Fibroblast of skin of left quadriceps (primary cell): ENCODE measurements at regions not wholly inside any gene's neighbourhood (a gene's known extent, or its start where the extent isn't known, plus 50 kb on each side); places are given as distances from the start of the nearest gene placed in this dataset.
"Not testable (repeated sequence)": the region's sequence is repeated elsewhere in the genome, so short reads cannot be mapped to it uniquely, and the experiment has no call there.

Experiments
- DNase-seq, 2 experiments: peaks; one replicate each; pipeline ENCODE4 v3.0.0-alpha.2; 2013; ENCODE audit warnings: low read depth in 2 of 2

DNA sequence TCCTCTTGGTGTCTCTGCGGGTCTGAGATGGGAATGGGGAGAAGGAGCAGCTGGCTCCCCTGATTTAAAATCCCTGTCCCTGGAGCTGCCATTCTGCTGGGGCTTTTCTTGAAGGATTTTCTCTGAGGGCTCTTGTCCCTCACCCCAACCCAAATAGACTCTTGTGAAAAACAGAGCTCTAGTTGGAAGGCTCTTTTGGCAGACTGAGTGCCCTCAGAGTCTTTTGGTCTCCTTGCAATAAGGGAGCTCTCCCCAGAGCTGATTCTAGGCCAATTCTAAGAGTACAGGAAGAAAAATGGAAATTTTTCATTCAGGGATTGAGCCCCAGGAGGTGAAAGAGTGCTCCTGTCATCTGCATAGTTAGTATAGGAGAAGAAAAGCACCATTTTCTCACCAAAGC is 238.3 kb downstream of the COG6 start:
- no peak for DNase-seq

DNA sequence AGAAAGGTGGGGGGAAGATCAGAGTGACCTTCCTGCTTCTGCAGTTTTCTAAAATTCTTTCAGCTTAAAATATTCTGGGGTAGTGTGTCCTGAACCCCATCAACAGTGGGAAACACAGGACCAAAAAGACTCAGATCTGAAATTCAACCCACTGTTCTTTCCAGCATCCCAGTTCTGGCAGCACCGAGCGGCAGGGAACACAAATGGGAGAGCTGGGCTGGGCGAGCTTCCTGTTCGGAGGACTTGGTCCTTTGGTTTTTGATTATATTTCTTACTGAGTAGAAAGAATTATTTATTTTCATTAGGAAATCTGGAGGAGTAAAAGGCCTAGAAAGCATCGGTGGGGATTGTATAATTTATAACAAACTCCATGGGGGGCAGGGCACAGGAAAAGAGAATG is 239.1 kb downstream of the COG6 start:
- no peak for DNase-seq

DNA sequence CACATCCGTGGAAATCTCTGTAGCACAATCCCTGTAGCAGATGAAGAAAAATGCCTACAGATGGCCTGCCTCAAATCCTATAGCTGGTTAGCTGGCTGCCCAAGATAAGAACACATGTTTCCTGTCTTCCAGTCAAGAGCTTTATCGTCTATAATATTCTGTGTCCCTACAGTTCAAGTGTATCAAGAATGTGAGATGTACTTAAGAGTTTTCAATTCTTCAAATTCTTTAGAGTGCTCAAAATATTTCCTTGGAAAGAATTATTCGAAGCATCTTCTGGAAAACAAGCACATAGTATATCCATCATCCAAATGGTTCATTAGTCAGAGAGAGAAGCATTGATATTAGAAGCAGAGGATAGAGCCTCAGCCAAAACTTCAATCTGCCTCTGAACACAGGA is 239.8 kb downstream of the COG6 start:
- DNase-seq: peak; percentile 65 to 67

DNA sequence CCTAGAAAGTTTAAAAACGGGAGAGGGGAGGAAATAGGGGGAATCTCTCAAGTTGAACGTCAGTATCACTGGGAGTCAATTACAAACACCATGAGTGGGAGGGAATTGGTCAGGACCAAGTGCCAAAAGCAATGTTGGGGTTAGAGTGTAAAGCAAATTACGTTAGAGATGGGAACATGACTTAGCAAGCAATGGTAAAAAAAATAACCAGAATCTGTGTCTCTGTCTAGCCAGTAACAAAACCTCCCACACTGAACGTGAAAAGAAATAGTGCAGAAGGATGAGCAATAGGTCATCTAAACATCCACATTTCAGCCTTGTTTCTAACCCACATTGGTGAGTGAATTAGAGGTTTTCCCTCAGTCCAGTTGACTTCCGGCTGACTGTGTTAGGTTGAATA is 242.2 kb downstream of the COG6 start:
- DNase-seq: no peak

DNA sequence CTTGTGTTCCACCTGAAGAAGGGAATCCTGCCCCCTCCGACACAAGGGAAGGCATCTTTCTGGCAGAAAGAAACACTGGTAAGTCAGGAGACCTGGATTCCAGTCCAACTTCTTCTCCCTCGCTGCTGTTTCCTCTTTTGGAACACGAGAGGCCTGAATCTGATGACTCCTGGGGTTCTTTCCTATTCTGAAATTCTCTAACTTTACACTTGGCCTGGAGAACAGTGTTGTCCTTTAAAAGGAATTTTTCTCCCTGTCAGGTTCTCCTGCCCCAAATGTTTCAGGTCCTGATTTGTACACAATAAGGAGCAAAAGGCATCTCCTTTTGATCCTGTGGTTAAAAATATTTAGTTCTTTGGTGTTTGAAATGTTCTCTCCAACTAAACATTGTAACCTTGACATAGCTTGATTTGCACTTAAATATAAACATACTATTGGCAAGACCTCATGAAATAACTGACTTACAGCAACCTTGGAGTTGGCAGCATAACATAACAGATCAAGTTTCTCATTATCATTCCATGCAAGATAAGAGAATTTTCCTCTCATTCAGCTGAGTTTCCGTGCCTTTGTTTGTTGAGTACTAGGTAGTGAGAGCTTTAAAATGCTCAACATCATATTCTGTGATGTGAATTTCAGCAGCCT is 244.8 kb downstream of the COG6 start:
- DNase-seq: no peak

DNA sequence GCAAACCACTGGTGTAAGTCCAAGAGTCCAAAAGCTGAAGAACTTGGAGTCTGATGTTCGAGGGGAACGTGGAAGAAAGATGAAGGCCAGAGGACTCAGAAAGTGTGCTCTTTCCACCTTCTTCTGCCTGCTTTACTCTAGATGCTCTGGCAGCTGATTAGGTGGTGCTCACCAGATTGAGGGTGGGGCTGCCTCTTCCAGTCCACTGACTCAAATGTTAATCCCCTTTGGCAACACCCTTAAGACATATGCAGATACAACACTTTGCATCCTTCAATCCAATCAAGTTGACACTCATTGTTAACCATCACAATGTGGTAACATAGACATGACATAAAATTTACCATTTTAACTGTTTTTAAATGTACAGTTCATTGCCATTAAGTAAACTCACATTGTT is 249.5 kb downstream of the COG6 start:
- no peak for DNase-seq

DNA sequence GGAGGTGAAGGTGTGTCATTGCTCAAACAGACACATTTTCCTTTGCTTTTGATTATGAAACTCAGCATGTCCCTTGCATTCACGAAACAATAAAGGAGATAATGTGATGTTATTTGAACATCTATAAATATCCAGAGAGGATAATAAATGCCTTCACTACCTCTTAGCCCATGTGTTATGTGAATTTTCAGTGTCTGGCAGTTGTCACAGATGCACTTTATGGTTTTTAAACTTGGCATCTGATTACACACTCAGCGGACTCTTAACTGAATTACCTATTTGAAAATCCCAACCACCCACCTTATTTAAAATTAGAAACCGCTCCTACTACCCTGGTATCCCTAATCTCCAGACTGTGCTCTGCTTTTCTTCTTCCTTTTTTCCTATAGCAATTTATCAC is 254.2 kb downstream of the COG6 start:
- no peak for DNase-seq

DNA sequence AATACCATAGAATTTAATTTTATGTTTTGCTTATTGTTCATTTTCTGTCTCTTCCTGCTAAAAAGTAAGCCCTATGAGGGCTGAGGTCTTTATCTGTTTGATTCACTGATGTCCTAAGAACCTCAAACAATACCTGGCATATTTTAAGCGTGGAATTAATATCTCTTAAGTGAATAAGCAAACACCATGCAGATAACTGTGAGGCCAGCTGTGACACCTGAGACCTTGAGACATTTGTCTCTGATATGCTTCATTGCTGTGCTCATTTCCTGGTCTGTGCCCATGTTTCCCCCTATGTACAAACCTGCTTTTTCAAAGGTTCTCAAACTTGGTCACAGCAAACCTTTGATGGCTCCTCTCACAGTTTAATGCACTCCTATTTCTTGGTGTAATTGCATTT is 254.6 kb downstream of the COG6 start:
- no peak for DNase-seq

DNA sequence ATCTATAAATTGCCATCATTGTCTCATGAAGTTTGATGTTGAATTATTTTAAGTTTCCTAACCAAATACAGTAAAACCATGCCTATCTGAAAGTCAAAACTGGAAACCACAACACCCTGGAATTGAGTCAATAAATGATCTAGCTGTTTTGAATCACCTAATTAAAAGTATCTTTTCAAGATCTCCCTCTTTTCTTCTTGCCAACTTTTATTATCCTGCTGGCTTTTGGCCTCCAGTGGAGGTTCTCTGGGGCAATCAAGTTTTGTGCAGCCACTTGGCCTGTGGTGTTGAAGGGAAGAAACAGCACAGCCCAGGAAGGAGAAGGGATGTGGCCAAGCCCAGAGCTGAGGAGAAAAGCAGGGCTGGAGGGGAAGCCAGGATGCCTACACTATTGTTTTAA is 255.4 kb downstream of the COG6 start:
- peak; percentile 25 to 31 for DNase-seq

DNA sequence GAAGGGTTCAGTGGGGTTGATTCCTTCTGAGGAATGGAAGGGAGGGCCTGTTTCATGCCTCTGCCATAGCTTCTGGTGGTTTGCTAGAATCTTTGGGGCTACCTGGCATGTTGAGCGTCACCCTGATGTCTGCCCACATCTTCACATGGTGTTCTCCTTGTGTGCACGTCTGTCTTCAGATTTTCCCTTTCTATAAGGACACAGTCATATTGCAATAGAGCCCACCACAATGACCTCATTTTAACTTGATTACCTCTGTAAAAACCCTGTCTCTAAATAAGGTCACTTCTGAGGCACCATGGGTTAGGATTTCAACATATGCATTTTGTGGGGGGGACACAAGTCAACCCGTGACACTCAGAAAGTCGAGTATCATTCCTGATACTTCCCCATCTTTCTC is 257.9 kb downstream of the COG6 start:
- no peak for DNase-seq

DNA sequence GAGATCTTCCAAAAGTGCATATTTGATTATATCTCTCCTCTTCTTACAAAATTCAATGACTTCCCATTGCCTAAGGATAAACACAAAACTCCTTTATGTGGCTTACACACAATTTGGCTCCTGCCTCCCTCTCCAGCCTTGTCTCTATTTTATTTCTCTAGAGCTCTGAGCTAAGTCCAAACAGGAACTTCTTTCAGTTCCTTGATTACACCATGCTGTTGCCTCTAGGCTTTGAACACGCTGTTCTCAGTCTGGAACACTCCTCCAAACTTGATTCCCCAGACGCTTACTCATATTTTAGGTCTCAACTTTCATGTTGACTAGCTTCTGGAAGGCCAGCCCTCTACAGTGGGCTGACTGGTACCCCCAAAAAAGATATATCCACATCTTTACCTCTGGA is 258.5 kb downstream of the COG6 start:
- DNase-seq: no peak

DNA sequence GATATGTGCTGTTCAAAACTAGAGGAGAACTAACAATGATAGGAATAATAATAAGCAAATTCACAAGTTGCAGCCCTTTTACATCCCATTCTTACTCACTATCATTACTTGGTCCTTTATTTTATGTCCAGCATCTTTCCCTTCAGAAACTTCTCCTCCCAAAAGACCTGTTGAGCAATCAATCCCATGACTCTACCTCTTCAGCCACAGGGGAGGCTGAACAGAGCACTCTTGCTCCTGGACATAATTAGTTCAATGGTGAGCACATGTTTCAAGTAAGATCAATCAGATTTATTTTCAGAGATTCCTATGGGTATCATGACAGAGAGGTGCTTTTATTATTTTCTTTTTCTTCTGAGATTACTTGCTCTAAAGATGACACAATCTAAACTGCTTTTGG is 260.0 kb downstream of the COG6 start:
- no peak for DNase-seq

DNA sequence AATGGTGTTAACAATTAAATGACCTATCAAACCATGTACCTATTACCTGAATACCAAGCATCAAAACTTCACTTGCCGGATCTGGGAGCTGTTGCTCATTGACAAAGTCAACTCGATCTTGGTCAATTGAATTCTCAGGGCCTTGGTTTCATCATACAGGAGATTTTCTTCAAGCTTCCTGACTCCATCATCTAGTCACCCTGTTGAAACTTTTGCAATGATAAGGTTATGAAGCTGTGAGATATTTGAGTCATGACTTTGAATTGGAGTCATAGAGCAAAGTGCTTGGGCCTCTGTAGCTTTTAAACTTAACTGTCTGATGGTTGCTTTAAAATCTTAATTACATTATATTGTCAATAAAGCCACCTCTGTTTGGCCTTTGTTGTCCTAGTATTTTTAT is 260.9 kb downstream of the COG6 start:
- DNase-seq: no peak

DNA sequence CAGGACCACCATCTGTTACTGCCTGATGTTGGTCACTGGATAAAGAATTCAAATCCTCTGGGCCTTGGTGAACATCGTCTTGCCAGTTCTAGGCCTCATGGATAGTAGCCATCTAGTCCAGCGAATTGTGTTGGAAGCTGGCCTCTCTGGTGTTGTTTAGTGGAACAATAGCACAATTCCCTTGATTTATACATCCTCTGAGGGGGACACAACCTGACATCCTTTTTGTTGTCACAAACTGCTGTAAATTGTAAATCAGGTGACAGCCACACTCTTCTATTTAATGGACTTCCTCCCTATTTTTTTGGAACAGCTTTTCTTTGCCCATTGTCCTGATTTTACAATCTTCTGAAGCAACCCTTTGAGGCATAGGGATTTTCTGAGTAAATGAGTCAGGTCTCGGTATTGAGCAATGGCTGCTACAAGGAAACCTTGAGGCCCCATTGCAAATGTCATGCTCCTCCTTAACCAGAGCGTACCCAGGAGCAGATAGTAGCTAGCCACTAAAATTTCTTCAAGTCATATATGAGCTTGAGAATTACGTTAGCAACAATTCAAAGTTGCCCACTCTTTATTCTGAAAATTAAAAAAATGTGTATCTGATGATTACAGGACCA is 263.3 kb downstream of the COG6 start:
- DNase-seq: no peak

DNA sequence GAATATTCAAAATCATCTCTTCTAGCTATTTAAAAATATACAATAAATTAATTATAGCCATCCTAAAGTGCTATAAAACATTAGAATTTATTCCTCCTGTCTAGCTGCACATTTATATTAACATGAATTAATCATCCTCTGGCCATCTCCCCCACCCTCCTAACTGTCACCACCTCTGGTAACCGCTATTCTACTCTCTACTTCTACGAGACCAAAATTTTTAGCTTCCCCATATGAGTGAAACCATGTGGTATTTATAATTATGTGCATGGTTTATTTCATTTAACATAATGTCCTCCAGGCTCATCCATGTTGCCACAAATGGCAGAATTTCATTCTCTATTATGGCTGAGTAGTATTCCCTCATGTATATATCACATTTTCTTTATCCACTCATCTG is 265.2 kb downstream of the COG6 start:
- DNase-seq: no peak

DNA sequence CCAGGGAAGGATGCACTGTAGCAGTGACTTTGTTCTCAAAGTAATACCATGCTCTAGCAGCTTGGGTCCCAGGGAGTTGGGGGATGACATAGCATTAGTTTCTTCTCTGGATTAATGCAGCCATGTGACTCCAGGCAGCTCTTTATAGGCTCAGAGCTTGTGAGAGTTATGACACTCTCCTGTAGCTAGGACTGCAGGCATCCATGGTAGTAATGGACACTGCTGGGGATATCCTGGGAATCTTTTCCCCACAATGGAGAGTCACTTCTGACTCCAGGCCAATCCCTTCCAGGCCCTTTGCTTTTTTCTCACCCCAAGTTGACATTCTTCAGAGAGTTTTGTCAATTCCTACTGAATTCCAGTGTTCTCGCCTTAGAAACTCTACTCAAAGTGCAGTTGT is 270.9 kb downstream of the COG6 start:
- no peak for DNase-seq

DNA sequence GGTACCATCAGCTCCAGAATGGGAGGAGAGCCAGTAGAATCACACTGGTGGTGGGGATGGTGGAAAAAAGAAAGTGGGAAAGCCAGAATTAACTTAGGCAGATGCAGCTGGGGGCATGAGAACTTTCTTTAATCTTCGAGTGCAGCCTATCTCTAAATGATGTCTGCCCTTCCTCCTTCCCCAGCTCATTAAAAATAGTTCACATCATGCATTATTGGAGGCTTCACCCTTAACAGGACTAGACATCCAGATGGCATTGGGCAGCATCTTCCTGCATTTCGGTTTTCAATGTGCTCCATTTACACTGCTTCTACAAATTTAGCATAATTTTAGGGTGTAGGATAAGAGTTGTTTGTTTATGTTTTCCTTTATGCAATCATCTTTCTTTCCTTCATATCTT is 272.8 kb downstream of the COG6 start:
- no peak for DNase-seq

DNA sequence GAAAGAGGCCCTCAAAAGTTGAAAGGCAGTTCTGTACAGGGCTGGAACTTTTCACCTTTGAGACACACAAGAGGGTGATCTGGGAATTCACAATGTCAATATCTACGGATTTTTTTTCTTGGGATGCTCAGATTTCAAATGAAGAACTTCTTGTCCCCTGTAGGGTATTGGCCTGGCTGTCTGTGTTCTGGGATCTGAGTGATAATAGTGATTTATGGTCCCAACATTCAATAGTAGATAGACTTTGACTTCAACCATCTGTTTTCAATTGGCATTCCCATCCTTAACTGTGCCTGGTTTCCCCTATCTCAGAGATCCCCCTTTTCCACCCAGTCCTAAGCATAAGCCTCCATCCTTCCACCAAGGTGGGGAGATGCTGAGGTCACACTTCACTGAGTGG is 274.1 kb downstream of the COG6 start:
- DNase-seq: no peak

DNA sequence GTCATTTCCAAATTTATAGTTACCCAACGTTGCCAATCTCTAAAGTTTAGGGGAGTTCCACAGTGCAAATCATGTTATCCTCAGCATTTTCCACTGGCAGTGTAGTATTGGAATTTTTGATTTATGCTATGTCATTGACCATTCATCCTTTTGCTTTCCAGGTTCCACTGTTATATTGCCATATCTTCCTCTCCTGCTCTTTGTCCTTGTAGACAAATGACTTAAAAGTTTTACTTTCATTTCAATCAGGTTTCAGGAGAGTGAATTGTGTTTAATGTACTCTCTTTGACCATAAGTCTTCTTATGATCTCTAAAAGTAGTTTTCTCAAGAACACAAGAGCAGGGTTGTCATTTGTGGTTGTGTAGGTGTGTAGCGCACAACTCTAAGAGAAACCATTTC is 274.6 kb downstream of the COG6 start:
- no peak for DNase-seq

DNA sequence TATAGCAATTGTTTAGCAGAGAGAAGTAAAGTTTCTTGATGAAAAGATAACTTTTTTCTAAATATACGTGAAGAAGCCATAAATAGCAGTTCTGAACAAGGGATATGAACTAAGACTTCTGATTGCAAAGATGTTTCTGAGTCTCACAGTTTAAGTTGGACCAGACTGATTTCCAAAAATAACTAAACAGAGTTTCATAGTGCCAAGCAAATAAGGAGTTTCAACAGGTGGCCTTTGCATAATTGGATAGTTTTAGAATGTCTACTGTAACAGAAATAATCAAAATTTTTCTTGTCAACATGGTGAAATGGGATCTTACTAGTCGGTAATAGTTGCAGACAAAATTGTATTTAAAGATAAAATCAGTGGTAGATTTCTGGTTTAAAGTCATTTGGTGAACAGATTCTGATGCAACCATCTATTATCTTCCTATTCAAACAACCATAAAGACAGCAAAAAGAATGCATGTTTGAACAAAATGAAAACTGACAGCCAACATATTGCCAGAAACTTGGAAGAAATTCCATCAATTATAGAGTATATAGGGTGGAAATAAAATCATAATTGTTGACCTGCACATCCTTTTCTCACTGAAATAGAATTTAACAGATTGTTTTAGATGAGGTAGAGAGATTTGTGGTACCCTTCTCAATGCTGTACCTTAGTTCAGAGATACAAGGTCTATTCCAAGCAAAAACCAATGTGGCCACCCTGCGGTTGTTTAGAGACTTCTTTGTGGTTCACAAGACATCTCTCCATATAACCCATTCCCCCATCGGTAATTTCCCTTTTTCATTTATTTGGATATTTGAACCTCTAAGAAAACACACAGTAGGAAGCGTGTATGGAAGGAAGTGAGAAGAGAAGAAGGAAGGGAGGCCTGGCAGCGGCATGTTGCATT is 275.3 kb downstream of the COG6 start:
- DNase-seq: no peak

DNA sequence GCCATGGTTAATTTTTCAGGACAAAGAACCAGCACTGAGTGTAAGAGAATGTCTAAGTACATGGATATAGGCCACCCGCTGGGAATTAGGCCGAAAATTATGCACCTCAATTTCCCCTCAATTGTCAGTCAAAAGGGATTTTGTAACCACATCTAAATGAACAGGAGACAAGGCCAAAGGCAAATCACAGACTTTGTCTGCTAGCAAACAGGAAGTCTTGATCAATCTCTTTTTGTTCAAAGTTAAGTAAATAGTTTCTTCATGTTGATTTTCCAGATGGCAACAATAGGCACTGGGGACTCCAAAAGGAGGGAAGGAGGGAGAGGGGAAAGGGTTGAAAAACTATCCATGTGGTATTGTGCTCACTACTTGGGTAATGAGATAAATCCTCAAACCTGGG is 276.0 kb downstream of the COG6 start:
- no peak for DNase-seq

DNA sequence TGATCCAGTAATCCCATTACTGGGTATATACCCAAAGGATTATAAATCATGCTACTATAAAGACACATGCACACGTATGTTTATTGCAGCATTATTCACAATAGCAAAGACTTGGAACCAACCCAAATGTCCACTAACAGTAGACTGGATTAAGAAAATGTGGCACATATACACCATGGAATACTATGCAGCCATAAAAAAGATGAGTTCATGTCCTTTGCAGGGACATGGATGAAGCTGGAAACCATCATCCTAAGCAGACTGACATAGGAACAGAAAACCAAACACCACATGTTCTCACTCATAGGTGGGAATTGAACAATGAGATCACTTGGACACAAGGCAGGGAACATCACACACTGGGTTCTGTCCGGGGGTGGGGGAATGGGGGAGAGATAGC is 277.1 kb downstream of the COG6 start:
- DNase-seq: not testable (repeated sequence)

DNA sequence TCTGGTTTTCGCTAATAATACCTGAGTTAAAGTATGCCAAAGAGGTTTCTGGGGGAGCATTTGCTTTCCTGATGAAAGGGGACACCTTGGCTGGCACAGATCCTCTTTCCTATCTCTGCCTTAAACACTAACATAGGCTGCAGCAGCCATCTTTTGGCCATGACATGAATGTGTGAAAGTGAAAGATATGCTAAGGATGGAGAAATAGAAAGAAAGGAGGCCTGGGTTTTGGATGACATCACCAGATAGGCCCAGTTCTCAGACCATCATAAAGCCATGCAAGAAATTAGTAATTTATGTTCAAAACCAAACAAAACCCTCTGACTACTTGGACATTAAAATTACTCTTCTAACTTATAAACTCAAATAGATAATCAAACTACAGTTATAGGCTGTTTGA is 279.7 kb downstream of the COG6 start:
- no peak for DNase-seq
